AG04450 (cell line): ENCODE measurements at regions not wholly inside any gene's neighbourhood (a gene's known extent, or its start where the extent isn't known, plus 50 kb on each side); places are given as distances from the start of the nearest gene placed in this dataset.

Experiments used
- CTCF ChIA-PET: fragments of 300-600, 350-600 bp; formaldehyde crosslinking; extraction: SDS; loops from one replicate; lab custom pipeline; 2022; ENCODE audit warnings: antibody characterized with exemption, inconsistent platforms; lab: Charles Lee
- POLR2A ChIA-PET: fragments of 350-600 bp; formaldehyde crosslinking; extraction: SDS; loops from one replicate; lab custom pipeline; 2021; ENCODE audit warnings: antibody characterized with exemption, inconsistent platforms; lab: Yijun Ruan, JAX
- DNase-seq: peaks from one replicate; pipeline ENCODE4 v3.0.0-alpha.2; 2011; ENCODE audit warnings: low read depth, low spot score
- H3K27ac ChIP-seq: one replicate; pipeline ENCODE4 v1.5.1; 2012; ENCODE audit warnings: low read depth, low read length, control low read depth
- H3K27me3 ChIP-seq: one replicate; pipeline ENCODE4 v1.6.0; 2012; ENCODE audit warnings: low read length; ENCODE audit not compliant: control insufficient read depth, insufficient read depth
- H3K4me3 ChIP-seq: 2 replicates; pipeline ENCODE4 v1.5.1; 2011; ENCODE audit warnings: mild to moderate bottlenecking, low read depth, low read length, control low read depth
- H3K9me3 ChIP-seq: 2 replicates; pipeline ENCODE4 v1.5.1; 2012; ENCODE audit warnings: low read length; ENCODE audit not compliant: control insufficient read depth, insufficient read depth
- TF ChIP-seq, protein P1 (sequence below): IDR thresholded peaks from 2 replicates; pipeline ENCODE4 v1.5.1; 2011; ENCODE audit warnings: low read depth, low read length, control low read depth, inconsistent platforms

DNA sequence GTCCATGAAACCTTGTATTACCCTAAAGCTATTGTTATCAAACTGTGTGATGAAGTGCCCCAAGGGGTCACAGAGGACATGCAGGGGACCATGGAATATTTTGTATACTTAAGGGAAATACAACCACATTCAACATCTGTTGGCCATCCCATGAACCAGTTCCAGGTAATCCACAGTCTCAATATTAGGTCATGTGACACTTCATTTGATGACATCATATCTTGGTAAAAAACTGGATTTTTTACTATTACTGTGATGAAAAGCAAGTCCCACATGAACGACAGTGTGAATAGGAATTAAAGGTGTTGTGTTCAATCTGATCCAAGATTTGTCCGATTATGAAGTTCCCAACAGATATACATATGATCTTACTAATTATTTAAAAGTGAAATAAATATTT lies 355.2 kb downstream of the IRS2 start:
- POLR2A ChIA-PET, result no interaction called here
- Histone ChIP-seq H3K27ac (no peak overlapping the region), H3K9me3 (peaks cover 4% of the 10 kb centered on the region; the same call in 1 of the 2 replicates), H3K4me3 (no peak overlapping the region), H3K27me3 (peaks cover 2% of the 10 kb centered on the region)
- TF ChIP-seq, protein P1, sequence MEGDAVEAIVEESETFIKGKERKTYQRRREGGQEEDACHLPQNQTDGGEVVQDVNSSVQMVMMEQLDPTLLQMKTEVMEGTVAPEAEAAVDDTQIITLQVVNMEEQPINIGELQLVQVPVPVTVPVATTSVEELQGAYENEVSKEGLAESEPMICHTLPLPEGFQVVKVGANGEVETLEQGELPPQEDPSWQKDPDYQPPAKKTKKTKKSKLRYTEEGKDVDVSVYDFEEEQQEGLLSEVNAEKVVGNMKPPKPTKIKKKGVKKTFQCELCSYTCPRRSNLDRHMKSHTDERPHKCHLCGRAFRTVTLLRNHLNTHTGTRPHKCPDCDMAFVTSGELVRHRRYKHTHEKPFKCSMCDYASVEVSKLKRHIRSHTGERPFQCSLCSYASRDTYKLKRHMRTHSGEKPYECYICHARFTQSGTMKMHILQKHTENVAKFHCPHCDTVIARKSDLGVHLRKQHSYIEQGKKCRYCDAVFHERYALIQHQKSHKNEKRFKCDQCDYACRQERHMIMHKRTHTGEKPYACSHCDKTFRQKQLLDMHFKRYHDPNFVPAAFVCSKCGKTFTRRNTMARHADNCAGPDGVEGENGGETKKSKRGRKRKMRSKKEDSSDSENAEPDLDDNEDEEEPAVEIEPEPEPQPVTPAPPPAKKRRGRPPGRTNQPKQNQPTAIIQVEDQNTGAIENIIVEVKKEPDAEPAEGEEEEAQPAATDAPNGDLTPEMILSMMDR, result no peak
- CTCF ChIA-PET, result no interaction called here
- no peak for DNase-seq

DNA sequence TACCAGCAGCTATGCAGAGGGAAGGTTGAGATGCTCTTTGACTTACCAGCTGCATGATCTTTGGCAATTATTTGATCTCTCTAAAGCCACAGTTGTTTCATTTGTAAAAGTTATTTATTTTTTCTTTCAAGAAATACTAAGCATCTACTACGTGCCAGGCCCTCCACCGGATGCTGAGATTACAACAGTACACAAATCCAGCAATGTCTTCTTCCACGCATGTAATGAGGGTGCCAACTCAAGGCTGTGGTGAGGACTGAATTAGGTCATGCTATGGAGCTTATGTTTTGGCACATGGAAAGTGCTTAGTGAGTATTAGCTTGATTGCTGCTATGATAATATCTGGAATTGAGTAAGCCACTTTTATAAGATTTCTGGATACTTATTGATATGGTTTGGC lies 358.2 kb downstream of the IRS2 start:
- TF ChIP-seq, protein P1, result no peak
- Histone ChIP-seq H3K9me3 (peaks cover 4% of the 10 kb centered on the region; the same call in 1 of the 2 replicates), H3K27me3 (peaks cover 2% of the 10 kb centered on the region), H3K27ac (no peak overlapping the region), H3K4me3 (no peak overlapping the region)
- POLR2A ChIA-PET, result no interaction called here
- DNase-seq, result no peak
- CTCF ChIA-PET, result no interaction called here

DNA sequence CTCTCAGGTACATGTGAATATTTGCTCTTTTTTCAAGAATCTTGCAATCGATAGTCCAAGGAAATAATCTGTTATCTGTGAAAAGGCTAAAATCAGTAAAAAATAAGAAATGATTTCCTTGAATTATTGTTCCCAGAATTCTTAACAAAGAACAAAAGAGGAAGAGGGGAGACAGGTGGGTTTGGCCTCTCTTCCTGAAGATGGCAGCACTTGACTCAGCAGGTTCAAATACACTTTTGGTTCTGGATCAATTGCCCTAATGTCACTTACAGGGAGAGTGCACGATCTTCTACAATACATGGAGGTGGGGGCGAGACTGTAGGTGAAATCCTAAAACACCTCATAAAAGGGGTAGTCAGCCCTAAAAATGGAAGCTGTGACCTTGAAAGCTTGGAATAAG lies 358.7 kb downstream of the IRS2 start:
- ChIA-PET CTCF (no interaction called here), POLR2A (no interaction called here)
- H3K9me3 ChIP-seq, result peaks cover 2% of the 10 kb centered on the region; the same call in 1 of the 2 replicates
- no peak for DNase-seq
- peaks cover 2% of the 10 kb centered on the region for H3K27me3 ChIP-seq
- no peak overlapping the region for H3K4me3 ChIP-seq
- H3K27ac ChIP-seq, result no peak overlapping the region
- TF ChIP-seq, protein P1, result no peak

DNA sequence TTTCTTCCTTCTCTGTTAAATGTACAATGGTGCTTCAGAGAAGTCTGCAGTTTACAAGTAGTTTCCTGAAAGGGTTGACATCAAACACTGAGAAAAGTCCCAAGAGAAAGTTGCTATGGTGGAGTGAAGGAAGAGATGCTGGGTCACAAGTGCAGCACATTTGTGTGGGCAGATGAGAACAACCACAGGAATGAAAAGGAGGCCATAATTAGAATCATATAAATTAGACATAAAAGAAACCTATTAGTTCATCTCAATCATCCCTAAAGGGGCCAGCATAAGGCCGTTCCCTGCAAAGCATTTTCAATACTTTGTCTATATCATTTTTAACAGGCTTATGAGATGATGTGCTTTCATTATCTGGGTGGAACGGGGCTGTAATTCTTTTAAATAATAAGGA lies 359.2 kb downstream of the IRS2 start:
- Histone ChIP-seq H3K4me3 (no peak overlapping the region), H3K27me3 (no peaks in the 10 kb centered on the region), H3K27ac (no peak overlapping the region), H3K9me3 (no peaks in the 10 kb centered on the region)
- TF ChIP-seq, protein P1, result no peak
- ChIA-PET POLR2A (no interaction called here), CTCF (no interaction called here)
- DNase-seq, result no peak

DNA sequence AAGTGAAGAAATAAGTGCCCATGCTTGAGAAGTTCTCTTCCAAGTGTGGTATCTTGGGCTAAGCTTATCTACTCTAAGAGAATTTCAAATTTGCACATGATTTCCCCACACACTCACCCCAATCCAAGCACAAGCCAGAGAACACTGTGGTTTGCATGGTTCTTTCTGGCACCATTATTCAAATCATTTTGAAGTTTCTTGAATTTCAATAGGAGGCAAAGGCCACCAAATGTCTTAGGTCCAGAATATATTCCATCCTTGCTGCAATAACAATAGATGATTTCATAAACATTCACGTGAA lies 359.7 kb downstream of the IRS2 start:
- no peaks in the 10 kb centered on the region for H3K27me3 ChIP-seq
- ChIA-PET POLR2A (no interaction called here), CTCF (no interaction called here)
- H3K4me3 ChIP-seq, result no peak overlapping the region
- H3K27ac ChIP-seq, result no peak overlapping the region
- TF ChIP-seq, protein P1, result no peak
- no peak for DNase-seq
- no peaks in the 10 kb centered on the region for H3K9me3 ChIP-seq
